Mesenchymal stem cell (in vitro differentiated cells and primary cell): ENCODE measurements at regions not wholly inside any gene's neighbourhood (a gene's known extent, or its start where the extent isn't known, plus 50 kb on each side); places are given as distances from the start of the nearest gene placed in this dataset.
A peak's percentile ranks its signal among the peaks of the same experiment; 100 is the strongest.

Source experiments
- DNase-seq: peaks from one replicate; pipeline ENCODE4 v3.0.0-alpha.2; 2013
- H2AFZ ChIP-seq: one replicate; pipeline ENCODE4 v1.6.1; 2013; ENCODE audit warnings: low read depth, mild to moderate bottlenecking, control low read depth, inconsistent platforms, low read length, moderate library complexity
- H2AK5ac ChIP-seq: 2 replicates; pipeline ENCODE4 v1.6.1; 2013; ENCODE audit warnings: low read length, moderate library complexity, mild to moderate bottlenecking, inconsistent platforms; ENCODE audit not compliant: severe bottlenecking
- H2BK120ac ChIP-seq: one replicate; pipeline ENCODE4 v1.6.1; 2013; ENCODE audit warnings: low read depth, mild to moderate bottlenecking, inconsistent platforms, low read length, moderate library complexity
- H2BK12ac ChIP-seq, 2 experiments: one replicate each; pipeline ENCODE4 v1.6.1; 2013; ENCODE audit warnings: inconsistent platforms in 2 of 2, low read length in 2 of 2, mild to moderate bottlenecking in 2 of 2, moderate library complexity in 2 of 2, control low read depth in 1 of 2
- H2BK15ac ChIP-seq: one replicate; pipeline ENCODE4 v1.6.1; 2013; ENCODE audit warnings: mild to moderate bottlenecking, low read depth, inconsistent platforms; ENCODE audit not compliant: poor library complexity, severe bottlenecking
- H2BK5ac ChIP-seq: 2 replicates; pipeline ENCODE4 v1.6.1; 2013; ENCODE audit warnings: low read depth, mild to moderate bottlenecking, low read length, control low read depth, inconsistent platforms; ENCODE audit not compliant: poor library complexity, severe bottlenecking
- H3K14ac ChIP-seq, 2 experiments: one replicate each; pipeline ENCODE4 v1.6.1; 2013; ENCODE audit warnings: inconsistent platforms in 2 of 2, low read length in 2 of 2, control low read depth in 1 of 2, mild to moderate bottlenecking in 1 of 2, moderate library complexity in 1 of 2
- H3K18ac ChIP-seq, 2 experiments: one replicate each; pipeline ENCODE4 v1.6.1; 2013; ENCODE audit warnings: inconsistent platforms in 2 of 2, low read length in 2 of 2, control low read depth in 1 of 2, low read depth in 1 of 2, mild to moderate bottlenecking in 1 of 2
- H3K23ac ChIP-seq, 2 experiments: one replicate each; pipeline ENCODE4 v1.6.1; 2013; ENCODE audit warnings: inconsistent platforms in 2 of 2, low read length in 2 of 2, mild to moderate bottlenecking in 2 of 2, moderate library complexity in 2 of 2, control low read depth in 1 of 2
- H3K27ac ChIP-seq: 2 replicates; pipeline ENCODE4 v1.5.1; 2013; ENCODE audit warnings: mild to moderate bottlenecking, moderate library complexity, low read length, control low read depth, inconsistent platforms; ENCODE audit not compliant: poor library complexity, severe bottlenecking
- H3K27me3 ChIP-seq, 2 experiments: 2 replicates each; pipeline versions ENCODE4 v1.6.1 to v1.7.0; 2013; ENCODE audit warnings: low read length in 2 of 2, mild to moderate bottlenecking in 2 of 2, moderate library complexity in 2 of 2, control low read depth in 1 of 2, inconsistent platforms in 1 of 2; ENCODE audit not compliant: control insufficient read depth in 1 of 2, insufficient read depth in 1 of 2
- H3K36me3 ChIP-seq, 2 experiments: 2 replicates each; pipeline versions ENCODE4 v1.6.1 to v1.7.0; 2013; ENCODE audit warnings: low read length in 2 of 2, control low read depth in 1 of 2, inconsistent platforms in 1 of 2, low read depth in 1 of 2, mild to moderate bottlenecking in 1 of 2; ENCODE audit not compliant: insufficient read depth in 2 of 2, control insufficient read depth in 1 of 2
- H3K4ac ChIP-seq, 2 experiments: one replicate each; pipeline ENCODE4 v1.6.1; 2013; ENCODE audit warnings: inconsistent platforms in 2 of 2, low read length in 2 of 2, mild to moderate bottlenecking in 2 of 2, moderate library complexity in 2 of 2, control low read depth in 1 of 2, low read depth in 1 of 2
- H3K4me1 ChIP-seq: 2 replicates; pipeline ENCODE4 v1.6.1; 2013; ENCODE audit warnings: low read depth, low read length, control low read depth; ENCODE audit not compliant: control insufficient read depth, insufficient read depth
- H3K4me2 ChIP-seq: 2 replicates; pipeline ENCODE4 v1.6.1; 2013; ENCODE audit warnings: low read length, mild to moderate bottlenecking, inconsistent platforms; ENCODE audit not compliant: poor library complexity, severe bottlenecking
- H3K4me3 ChIP-seq, 2 experiments: 2 replicates each; pipeline versions ENCODE4 v1.5.1 to v1.7.0; 2013; ENCODE audit warnings: low read length in 2 of 2, mild to moderate bottlenecking in 2 of 2, control low read depth in 1 of 2, low read depth in 1 of 2; ENCODE audit not compliant: insufficient read depth in 1 of 2
- H3K79me1 ChIP-seq: replicated peaks from 2 replicates; pipeline ENCODE4 v1.6.1; 2013; ENCODE audit warnings: mild to moderate bottlenecking, control low read depth, low read length, inconsistent platforms; ENCODE audit not compliant: poor library complexity, severe bottlenecking
- H3K9ac ChIP-seq: 2 replicates; pipeline ENCODE4 v1.7.0; 2013; ENCODE audit warnings: mild to moderate bottlenecking, low read length, moderate library complexity
- H3K9me3 ChIP-seq: 2 replicates; pipeline ENCODE4 v1.7.0; 2013; ENCODE audit warnings: mild to moderate bottlenecking, low read length; ENCODE audit not compliant: control insufficient read depth
- H4K8ac ChIP-seq: one replicate; pipeline ENCODE4 v1.6.1; 2013; ENCODE audit warnings: inconsistent platforms, mild to moderate bottlenecking, low read length, moderate library complexity
- H4K91ac ChIP-seq: one replicate; pipeline ENCODE4 v1.6.1; 2013; ENCODE audit warnings: mild to moderate bottlenecking, low read length, inconsistent platforms
- WGBS: methylation state at CpG from one replicate; pipeline ENCODE4 v1.1.7; 2013; ENCODE audit warnings: mixed read lengths; 5-methylcytosine and 5-hydroxymethylcytosine counted together

- Histone ChIP-seq H2BK15ac (no peak overlapping the region), H3K36me3 (no peaks in the 10 kb centered on the region), H2BK12ac (no peak overlapping the region), H2BK5ac (no peak overlapping the region), H3K79me1 (no peaks in the 10 kb centered on the region), H3K23ac (no peak overlapping the region), H3K9me3 (peaks cover 9% of the 10 kb centered on the region), H3K4me1 (no peaks in the 10 kb centered on the region), H4K91ac (no peak overlapping the region), H3K9ac (no peak overlapping the region), H3K27ac (no peak overlapping the region), H3K4me2 (no peak overlapping the region), H3K18ac (no peak overlapping the region), H3K4me3 (no peak overlapping the region), H2AFZ (no peak overlapping the region), H3K14ac (no peak overlapping the region), H3K27me3 (no peaks in the 10 kb centered on the region), H2AK5ac (no peak overlapping the region), H3K4ac (no peak overlapping the region), H2BK120ac (no peak overlapping the region), H4K8ac (no peak overlapping the region)
- 95% methylated on average over 5 of the region's 6 CpGs for WGBS
- DNase-seq: no peak
Measured at GRCh38 chr10:94274142-94274787, 88.5 kb downstream of the NOC3L start.

- Histone ChIP-seq H2BK15ac (no peak overlapping the region), H2BK120ac (peak overlapping the region; percentile 19), H2BK12ac (no peak overlapping the region), H3K14ac (no peak overlapping the region), H2BK5ac (no peak overlapping the region), H4K8ac (no peak overlapping the region), H3K9ac (no peak overlapping the region), H3K18ac (no peak overlapping the region), H4K91ac (no peak overlapping the region), H3K9me3 (peaks cover 9% of the 10 kb centered on the region), H3K4me2 (no peak overlapping the region), H3K23ac (no peak overlapping the region), H3K4me1 (no peaks in the 10 kb centered on the region), H2AFZ (no peak overlapping the region), H3K4me3 (no peak overlapping the region), H3K36me3 (no peaks in the 10 kb centered on the region), H3K79me1 (no peaks in the 10 kb centered on the region), H3K27ac (no peak overlapping the region), H2AK5ac (no peak overlapping the region), H3K27me3 (no peaks in the 10 kb centered on the region), H3K4ac (no peak overlapping the region)
- no peak for DNase-seq
- WGBS: 83% methylated on average over 1 of the region's 3 CpGs
Measured at GRCh38 chr10:94276140-94276539, 86.6 kb downstream of the NOC3L start.

- H3K4me2 ChIP-seq: no peak overlapping the region
- H3K36me3 ChIP-seq: no peaks in the 10 kb centered on the region
- 93% methylated on average over 6 of the region's 6 CpGs for WGBS
- H3K18ac ChIP-seq: no peak overlapping the region
- no peak overlapping the region for H3K27ac ChIP-seq
- H3K4me1 ChIP-seq: no peaks in the 10 kb centered on the region
- H4K8ac ChIP-seq: no peak overlapping the region
- H3K27me3 ChIP-seq: no peaks in the 10 kb centered on the region
- no peak overlapping the region for H2BK12ac ChIP-seq
- peaks cover under 1% of the 10 kb centered on the region for H3K9me3 ChIP-seq
- H4K91ac ChIP-seq: no peak overlapping the region
- H2BK5ac ChIP-seq: no peak overlapping the region
- H3K23ac ChIP-seq: no peak overlapping the region
- no peak overlapping the region for H3K4me3 ChIP-seq
- no peak for DNase-seq
- H3K14ac ChIP-seq: no peak overlapping the region
- no peak overlapping the region for H3K4ac ChIP-seq
- H3K9ac ChIP-seq: no peak overlapping the region
- H2BK120ac ChIP-seq: no peak overlapping the region
- no peak overlapping the region for H2AK5ac ChIP-seq
- no peak overlapping the region for H2AFZ ChIP-seq
- H2BK15ac ChIP-seq: no peak overlapping the region
- no peaks in the 10 kb centered on the region for H3K79me1 ChIP-seq
Measured at GRCh38 chr10:94277450-94277849, 85.3 kb downstream of the NOC3L start.

GRCh38 chr10:94279835-94280709 lies 82.7 kb downstream of the NOC3L start:
- no peak overlapping the region for H2BK12ac ChIP-seq
- peak; percentile 59 for DNase-seq
- no peak overlapping the region for H4K91ac ChIP-seq
- no peak overlapping the region for H2BK15ac ChIP-seq
- no peak overlapping the region for H4K8ac ChIP-seq
- no peaks in the 10 kb centered on the region for H3K79me1 ChIP-seq
- no peak overlapping the region for H3K4me3 ChIP-seq
- no peak overlapping the region for H2AFZ ChIP-seq
- H3K9ac ChIP-seq: peak overlapping the region; percentile 18
- 51% methylated on average over 14 of the region's 14 CpGs for WGBS
- H3K23ac ChIP-seq: no peak overlapping the region
- no peaks in the 10 kb centered on the region for H3K27me3 ChIP-seq
- H3K27ac ChIP-seq: no peak overlapping the region
- H3K18ac ChIP-seq: no peak overlapping the region
- H3K9me3 ChIP-seq: no peaks in the 10 kb centered on the region
- H2BK120ac ChIP-seq: no peak overlapping the region
- no peaks in the 10 kb centered on the region for H3K36me3 ChIP-seq
- H2BK5ac ChIP-seq: no peak overlapping the region
- no peak overlapping the region for H2AK5ac ChIP-seq
- H3K4ac ChIP-seq: no peak overlapping the region
- H3K4me1 ChIP-seq: no peaks in the 10 kb centered on the region
- H3K14ac ChIP-seq: no peak overlapping the region
- H3K4me2 ChIP-seq: no peak overlapping the region
